ENCODE measurements at regions not wholly inside any gene's neighbourhood (a gene's known extent, or its start where the extent isn't known, plus 50 kb on each side); places are given as distances from the start of the nearest gene placed in this dataset.
"Not testable (repeated sequence)": the region's sequence is repeated elsewhere in the genome, so short reads cannot be mapped to it uniquely, and the experiment has no call there.

DNA sequence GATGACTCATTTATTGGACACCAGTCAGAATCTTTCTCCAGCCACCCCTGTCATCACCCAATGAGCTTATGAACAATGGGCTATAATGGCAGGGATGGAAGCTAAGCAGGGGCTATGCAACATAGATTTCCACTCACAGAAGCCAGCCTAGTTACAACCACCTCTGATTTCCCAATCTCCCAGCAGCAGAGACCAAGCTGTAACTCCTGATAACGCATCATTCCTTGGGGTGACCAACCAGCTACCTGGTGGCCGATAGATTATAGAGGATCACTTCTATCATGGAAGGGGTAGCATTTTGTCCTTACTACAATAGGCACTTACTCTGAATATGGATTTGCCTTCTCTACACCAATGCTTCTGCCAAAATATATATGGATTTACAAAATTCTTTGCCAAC, 302.3 kb upstream of the ATXN7L3B start:
- Histone ChIP-seq H3K36me3 (no peaks in the 10 kb centered on the region), H3K4me3 (no peak overlapping the region), H3K27ac (no peak overlapping the region), H3K9me3 (peaks cover 0 to 15% (median 0%) of the 10 kb centered on the region in 3 donors), H3K27me3 (no peaks in the 10 kb centered on the region), H3K4me1 (no peaks in the 10 kb centered on the region)
- TF ChIP-seq, protein P1, sequence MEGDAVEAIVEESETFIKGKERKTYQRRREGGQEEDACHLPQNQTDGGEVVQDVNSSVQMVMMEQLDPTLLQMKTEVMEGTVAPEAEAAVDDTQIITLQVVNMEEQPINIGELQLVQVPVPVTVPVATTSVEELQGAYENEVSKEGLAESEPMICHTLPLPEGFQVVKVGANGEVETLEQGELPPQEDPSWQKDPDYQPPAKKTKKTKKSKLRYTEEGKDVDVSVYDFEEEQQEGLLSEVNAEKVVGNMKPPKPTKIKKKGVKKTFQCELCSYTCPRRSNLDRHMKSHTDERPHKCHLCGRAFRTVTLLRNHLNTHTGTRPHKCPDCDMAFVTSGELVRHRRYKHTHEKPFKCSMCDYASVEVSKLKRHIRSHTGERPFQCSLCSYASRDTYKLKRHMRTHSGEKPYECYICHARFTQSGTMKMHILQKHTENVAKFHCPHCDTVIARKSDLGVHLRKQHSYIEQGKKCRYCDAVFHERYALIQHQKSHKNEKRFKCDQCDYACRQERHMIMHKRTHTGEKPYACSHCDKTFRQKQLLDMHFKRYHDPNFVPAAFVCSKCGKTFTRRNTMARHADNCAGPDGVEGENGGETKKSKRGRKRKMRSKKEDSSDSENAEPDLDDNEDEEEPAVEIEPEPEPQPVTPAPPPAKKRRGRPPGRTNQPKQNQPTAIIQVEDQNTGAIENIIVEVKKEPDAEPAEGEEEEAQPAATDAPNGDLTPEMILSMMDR (IDR thresholded peaks at IDR 0.05) = no peak
- no peak for DNase-seq
- intact Hi-C loops (cut with DNase I; ENCODE audit: low total_unique reads) = no loop called here

DNA sequence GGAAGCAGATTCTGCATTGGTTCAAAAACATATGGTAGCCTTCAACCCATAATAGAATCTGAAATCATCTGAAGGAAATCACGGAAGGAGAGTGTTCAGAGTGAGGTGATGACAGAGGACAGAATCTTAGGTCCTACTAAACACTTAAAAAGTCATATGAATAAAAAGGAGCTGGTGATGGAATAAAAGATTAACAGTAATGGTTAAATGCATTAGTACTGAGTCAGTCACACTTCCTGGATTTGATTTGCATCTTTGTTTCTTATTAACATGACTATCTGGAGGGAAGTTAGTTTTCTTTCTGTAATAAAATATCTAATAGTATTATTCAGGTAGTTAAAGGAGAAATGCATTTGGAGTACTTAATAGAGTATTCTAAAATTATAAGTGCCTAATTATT, 296.3 kb upstream of the ATXN7L3B start:
- intact Hi-C loops (cut with DNase I; ENCODE audit: low total_unique reads) = no loop called here
- TF ChIP-seq, protein P1 (IDR thresholded peaks at IDR 0.05) = no peak
- no peak overlapping the region for H3K4me3 ChIP-seq

DNA sequence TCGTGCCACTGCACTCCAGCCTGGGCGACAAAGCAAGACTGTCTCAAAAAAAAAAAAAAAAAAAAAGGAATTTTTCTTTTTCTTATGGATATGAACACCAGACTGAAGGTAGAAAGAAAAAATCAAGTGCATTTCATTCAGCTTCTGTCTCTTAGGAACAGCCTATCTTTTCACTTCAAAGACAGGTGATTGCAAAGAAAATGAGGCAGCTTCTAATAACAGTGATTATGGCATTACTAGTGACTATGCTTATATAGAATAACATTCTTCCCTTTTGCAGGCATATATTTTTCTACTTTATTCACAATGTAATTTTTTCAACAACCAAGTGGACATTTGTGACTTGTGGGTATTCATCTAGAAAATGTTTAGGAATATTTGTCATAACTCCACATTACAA, 295.5 kb upstream of the ATXN7L3B start:
- Histone ChIP-seq H3K27me3 (no peaks in the 10 kb centered on the region), H3K27ac (no peak overlapping the region), H3K36me3 (no peaks in the 10 kb centered on the region), H3K4me3 (no peak overlapping the region), H3K4me1 (no peaks in the 10 kb centered on the region), H3K9me3 (peaks cover 0 to 15% (median 0%) of the 10 kb centered on the region in 3 donors)
- DNase-seq = no peak
- TF ChIP-seq, protein P1 (IDR thresholded peaks at IDR 0.05) = no peak
- intact Hi-C loops (cut with DNase I; ENCODE audit: low total_unique reads) = no loop called here

More for the DNA sequence above, 296.3 kb upstream of the ATXN7L3B start:
- no peak for DNase-seq
- H3K27me3 ChIP-seq = no peaks in the 10 kb centered on the region
- H3K27ac ChIP-seq = no peak overlapping the region
- H3K9me3 ChIP-seq = peaks cover 0 to 15% (median 0%) of the 10 kb centered on the region in 3 donors
- no peaks in the 10 kb centered on the region for H3K36me3 ChIP-seq
- H3K4me1 ChIP-seq = no peaks in the 10 kb centered on the region

DNA sequence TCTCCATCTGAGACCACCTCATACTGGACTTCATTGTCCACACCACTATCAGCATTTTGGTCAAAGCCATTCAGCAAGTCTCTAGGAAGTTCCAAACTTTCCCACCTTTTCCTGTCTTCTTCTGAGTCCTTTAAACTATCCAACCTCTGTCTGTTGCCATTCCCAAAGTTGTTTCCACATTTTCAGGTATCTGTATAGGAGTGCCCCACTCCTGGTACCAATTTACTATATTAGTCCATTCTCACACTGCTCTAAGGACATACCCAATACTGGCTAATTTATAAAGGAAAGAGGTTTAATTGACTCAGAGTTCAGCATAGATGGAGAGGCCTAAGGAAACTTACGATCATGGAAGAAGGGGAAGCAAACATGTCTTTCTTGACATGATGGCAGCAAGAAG, 292.2 kb upstream of the ATXN7L3B start:
- Histone ChIP-seq H3K4me3 (no peak overlapping the region), H3K9me3 (no peaks in the 10 kb centered on the region), H3K27ac (no peak overlapping the region), H3K4me1 (no peaks in the 10 kb centered on the region), H3K27me3 (no peaks in the 10 kb centered on the region), H3K36me3 (no peaks in the 10 kb centered on the region)
- DNase-seq = no peak
- intact Hi-C loops (cut with DNase I; ENCODE audit: low total_unique reads) = no loop called here
- TF ChIP-seq, protein P1 (IDR thresholded peaks at IDR 0.05) = no peak

DNA sequence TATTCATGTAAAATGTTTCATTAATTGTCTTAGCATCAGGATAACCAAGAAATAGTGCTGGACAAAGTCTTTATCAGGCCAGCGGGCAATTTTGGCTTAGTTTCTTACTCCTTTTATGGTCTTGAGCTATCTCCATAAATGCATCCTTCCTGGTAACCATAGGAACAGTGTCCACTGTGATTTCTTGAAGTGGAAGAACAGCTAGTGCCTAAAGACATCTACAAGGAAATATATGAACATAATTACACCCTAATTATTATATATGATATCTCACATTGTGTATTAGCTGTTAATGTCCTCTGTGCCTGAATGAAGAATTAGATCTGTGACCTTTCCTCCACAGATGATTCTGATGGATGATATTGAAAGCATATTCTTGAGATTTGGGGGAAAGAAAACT, 286.7 kb upstream of the ATXN7L3B start:
- Histone ChIP-seq H3K4me3 (no peak overlapping the region), H3K9me3 (peaks cover 0 to 4% (median 0%) of the 10 kb centered on the region in 3 donors), H3K4me1 (no peaks in the 10 kb centered on the region), H3K36me3 (no peaks in the 10 kb centered on the region), H3K27me3 (no peaks in the 10 kb centered on the region), H3K27ac (no peak overlapping the region)
- TF ChIP-seq, protein P1 (IDR thresholded peaks at IDR 0.05) = no peak
- no peak for DNase-seq
- intact Hi-C loops (cut with DNase I; ENCODE audit: low total_unique reads) = no loop called here

DNA sequence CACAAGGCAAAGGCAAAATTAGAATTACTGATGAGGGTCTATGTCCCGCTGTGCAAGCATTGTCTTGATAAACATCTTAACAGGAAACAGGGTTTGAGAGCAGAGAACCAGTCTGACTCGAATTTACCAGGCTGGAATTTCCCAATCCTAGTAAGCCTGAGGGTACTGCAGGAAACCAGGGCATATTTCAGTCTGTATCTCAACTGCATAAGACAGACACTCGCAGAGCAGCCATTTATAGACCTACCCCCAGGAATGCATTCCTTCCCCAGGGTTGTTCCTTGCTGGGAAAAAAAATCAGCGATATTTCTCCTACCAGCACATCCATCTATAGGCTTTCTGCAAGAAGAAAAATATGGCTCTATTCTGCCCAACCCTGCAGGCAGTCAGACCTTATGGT, 283.8 kb upstream of the ATXN7L3B start:
- intact Hi-C loops (cut with DNase I; ENCODE audit: low total_unique reads); H3K27me3 ChIP-seq; H3K9me3 ChIP-seq; H3K4me3 ChIP-seq; H3K27ac ChIP-seq; H3K36me3 ChIP-seq; DNase-seq; H3K4me1 ChIP-seq: not testable (repeated sequence)
